NCI-H1105 (cell line): ENCODE measurements at regions not wholly inside any gene's neighbourhood (a gene's known extent, or its start where the extent isn't known, plus 50 kb on each side); places are given as distances from the start of the nearest gene placed in this dataset.

Source experiments
- DNase-seq: peaks from one replicate; lab custom pipeline; 2025; lab: John Stamatoyannopoulos, UW

GRCh38 chr7:46168671-46169383, 247.8 kb upstream of the IGFBP3 start:
- DNase-seq: no peak

GRCh38 chr7:46168231-46168630, 247.2 kb upstream of the IGFBP3 start:
- DNase-seq: no peak

GRCh38 chr7:46165276-46165675, 244.2 kb upstream of the IGFBP3 start:
- no peak for DNase-seq

GRCh38 chr7:46164629-46165028, 243.6 kb upstream of the IGFBP3 start:
- DNase-seq: no peak

GRCh38 chr7:46163246-46163645, 242.2 kb upstream of the IGFBP3 start:
- DNase-seq: no peak

- DNase-seq: no peak
These were observed 241.5 kb upstream of the IGFBP3 start for GRCh38 chr7:46162609-46163008.

GRCh38 chr7:46160861-46161260, 239.8 kb upstream of the IGFBP3 start:
- no peak for DNase-seq

- no peak for DNase-seq
These were observed 236.9 kb upstream of the IGFBP3 start for GRCh38 chr7:46157931-46158330.

- no peak for DNase-seq
These were observed 236.3 kb upstream of the IGFBP3 start for GRCh38 chr7:46157404-46157803.

GRCh38 chr7:46156853-46157252, 235.8 kb upstream of the IGFBP3 start:
- DNase-seq: no peak

- DNase-seq: no peak
These were observed 235.0 kb upstream of the IGFBP3 start for GRCh38 chr7:46156086-46156485.

- DNase-seq: no peak
These were observed 234.3 kb upstream of the IGFBP3 start for GRCh38 chr7:46155367-46155766.

GRCh38 chr7:46153951-46154787, 233.1 kb upstream of the IGFBP3 start:
- DNase-seq: no peak

- DNase-seq: no peak
These were observed 232.5 kb upstream of the IGFBP3 start for GRCh38 chr7:46153583-46153950.

GRCh38 chr7:46152696-46153095, 231.6 kb upstream of the IGFBP3 start:
- DNase-seq: no peak

GRCh38 chr7:46150721-46151120, 229.6 kb upstream of the IGFBP3 start:
- no peak for DNase-seq

- DNase-seq: no peak
These were observed 229.1 kb upstream of the IGFBP3 start for GRCh38 chr7:46150202-46150601.

GRCh38 chr7:46147871-46148270, 226.8 kb upstream of the IGFBP3 start:
- DNase-seq: no peak

- DNase-seq: no peak
These were observed 225.6 kb upstream of the IGFBP3 start for GRCh38 chr7:46146454-46147255.

- DNase-seq: no peak
These were observed 224.3 kb upstream of the IGFBP3 start for GRCh38 chr7:46145412-46145811.

- no peak for DNase-seq
These were observed 223.2 kb upstream of the IGFBP3 start for GRCh38 chr7:46143949-46144917.
